NCI-H345 treated with DMSO at 0.1 percent for 48 hours (cell line): ENCODE measurements at regions not wholly inside any gene's neighbourhood (a gene's known extent, or its start where the extent isn't known, plus 50 kb on each side); places are given as distances from the start of the nearest gene placed in this dataset.

Experiments
- DNase-seq: peaks from one replicate; lab custom pipeline; 2025; ENCODE audit not compliant: unreplicated experiment; lab: John Stamatoyannopoulos, UW

- no peak for DNase-seq
Observed at GRCh38 chr7:25831831-25832411, 320.1 kb upstream of the NFE2L3 start.

- no peak for DNase-seq
Observed at GRCh38 chr7:25832456-25832855, 319.5 kb upstream of the NFE2L3 start.

- no peak for DNase-seq
Observed at GRCh38 chr7:25832929-25833328, 319.1 kb upstream of the NFE2L3 start.

DNA sequence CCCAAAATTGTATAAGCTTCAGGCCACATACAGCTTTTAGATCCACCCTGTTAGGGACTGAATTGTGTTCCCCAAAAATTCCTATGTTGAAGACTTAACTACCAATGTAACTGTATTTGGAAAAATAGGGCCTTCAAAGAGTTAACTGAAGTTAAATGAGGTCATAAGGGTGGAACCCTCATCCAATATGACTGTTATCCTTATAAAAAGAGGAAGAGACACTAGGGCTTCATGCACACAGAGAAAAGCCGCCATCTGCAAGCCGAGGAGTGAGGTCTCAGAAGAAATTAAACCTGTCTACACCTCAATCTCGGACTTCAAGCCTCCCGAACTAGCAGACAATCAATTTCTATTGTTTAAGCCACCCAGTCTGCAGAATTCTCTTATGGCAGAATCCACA is 317.9 kb upstream of the NFE2L3 start:
- no peak for DNase-seq

GRCh38 chr7:25835197-25835596 is 316.8 kb upstream of the NFE2L3 start:
- no peak for DNase-seq

- DNase-seq, result no peak
Observed at GRCh38 chr7:25839084-25839769, 312.8 kb upstream of the NFE2L3 start.

DNA sequence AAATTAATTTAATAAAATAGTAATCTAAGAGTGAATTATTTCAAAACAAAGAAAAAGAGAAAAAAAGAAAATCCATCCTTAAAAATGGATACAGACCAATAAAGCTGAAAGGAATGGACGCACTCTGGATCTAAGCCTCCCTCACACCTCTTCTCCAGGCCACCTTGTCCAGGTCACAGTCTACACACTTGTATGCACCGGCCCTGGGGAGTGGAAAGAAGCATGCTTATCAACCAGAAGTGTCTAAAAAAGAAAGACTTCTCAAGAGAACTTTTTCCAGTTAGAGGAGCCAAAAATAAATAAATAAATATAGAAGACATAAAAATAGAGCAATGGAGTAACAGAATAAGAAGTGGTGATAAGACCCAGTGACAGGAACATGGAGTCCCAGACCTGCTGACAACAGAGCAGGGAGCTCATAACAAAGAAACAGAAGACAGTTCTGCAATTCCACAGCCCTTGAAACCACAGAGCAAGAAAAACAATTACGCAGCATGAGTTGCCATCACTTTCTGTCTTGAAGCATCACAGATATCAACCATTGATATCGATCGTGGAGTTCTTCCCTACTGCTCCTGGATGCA is 311.7 kb upstream of the NFE2L3 start:
- DNase-seq, result no peak

DNA sequence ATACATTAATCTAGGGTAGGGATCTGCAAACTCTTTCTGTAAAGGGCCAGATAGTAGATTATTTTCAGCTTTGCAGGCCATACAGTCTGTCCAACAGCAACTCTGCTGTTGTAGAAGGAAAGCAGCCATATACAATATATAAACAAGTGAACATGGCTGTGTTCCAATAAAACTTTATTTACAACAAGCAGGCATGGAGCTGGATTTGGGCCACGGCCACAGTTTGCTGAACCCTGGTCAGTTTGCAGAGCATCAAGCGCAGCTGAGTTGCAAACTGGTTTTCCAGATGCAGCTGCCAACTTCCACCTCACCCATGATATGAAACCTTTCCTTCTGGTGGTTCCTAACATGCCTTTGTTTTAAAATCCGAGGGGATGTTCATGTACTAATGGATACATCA is 310.4 kb upstream of the NFE2L3 start:
- DNase-seq, result no peak

DNA sequence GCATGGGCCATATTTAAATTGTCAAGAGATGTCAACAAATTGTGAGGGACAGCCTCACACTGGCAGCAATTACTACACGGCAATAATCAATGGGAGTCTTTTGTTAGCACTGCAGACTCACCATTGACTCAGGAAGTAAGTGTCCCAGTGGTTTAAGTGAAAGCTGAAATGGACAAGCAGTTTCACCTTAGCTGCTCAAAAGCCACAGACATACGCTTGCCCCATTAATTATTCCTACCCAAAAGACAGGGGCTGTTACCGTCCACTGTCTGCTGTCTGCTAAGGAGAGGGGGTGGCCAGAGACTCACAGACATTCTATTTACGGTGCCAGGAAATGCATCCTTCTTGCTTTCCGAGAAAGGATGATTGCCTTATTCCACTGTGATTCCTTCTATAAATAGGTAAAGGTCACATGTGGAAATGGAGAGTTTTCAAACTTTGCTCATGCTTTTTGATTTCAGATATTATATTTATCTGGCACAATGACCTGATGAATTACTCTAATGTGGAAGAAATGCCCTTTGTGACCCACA is 309.7 kb upstream of the NFE2L3 start:
- DNase-seq, result no peak

- no peak for DNase-seq
Observed at GRCh38 chr7:25843467-25843866, 308.5 kb upstream of the NFE2L3 start.

GRCh38 chr7:25844102-25844870 is 307.7 kb upstream of the NFE2L3 start:
- DNase-seq, result no peak

DNA sequence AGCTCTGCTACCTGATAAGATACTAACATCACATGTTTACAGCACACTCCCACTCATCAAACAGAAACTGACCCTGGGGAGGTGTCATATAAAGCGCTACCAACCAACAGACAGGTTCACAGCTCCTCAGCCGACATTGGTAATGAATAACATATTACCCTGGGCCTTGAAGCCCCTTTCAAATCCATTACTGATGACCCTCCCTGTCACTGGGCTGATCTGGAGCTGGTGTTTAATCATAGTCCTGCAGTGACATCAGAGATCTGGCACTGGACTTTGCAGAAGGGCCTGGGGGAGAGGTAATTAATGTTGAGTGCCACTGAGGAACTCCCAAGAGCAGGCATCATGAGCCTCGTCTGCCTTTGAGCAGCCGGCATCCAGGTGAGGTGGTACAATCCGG is 306.5 kb upstream of the NFE2L3 start:
- no peak for DNase-seq

DNA sequence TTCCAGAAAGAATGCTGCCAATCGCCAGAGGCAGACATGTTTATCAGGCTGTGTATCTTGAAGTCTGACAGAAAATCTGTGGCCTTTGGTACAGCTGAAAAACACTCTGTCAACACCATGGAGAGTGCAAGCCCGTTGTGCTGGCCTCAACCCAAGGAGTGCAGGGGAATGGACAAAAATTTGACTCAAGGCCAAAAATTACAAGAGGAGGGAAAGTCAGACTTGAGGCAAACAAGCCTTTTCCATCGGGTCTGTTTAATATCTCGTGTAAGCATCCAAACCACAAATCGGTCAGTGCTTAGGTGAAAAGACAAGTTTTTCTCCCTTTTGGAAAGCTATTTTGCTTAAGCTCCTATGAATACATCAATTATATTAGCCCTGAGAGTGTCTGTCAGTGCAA is 305.3 kb upstream of the NFE2L3 start:
- DNase-seq, result no peak

- no peak for DNase-seq
Observed at GRCh38 chr7:25847336-25848070, 304.5 kb upstream of the NFE2L3 start.

DNA sequence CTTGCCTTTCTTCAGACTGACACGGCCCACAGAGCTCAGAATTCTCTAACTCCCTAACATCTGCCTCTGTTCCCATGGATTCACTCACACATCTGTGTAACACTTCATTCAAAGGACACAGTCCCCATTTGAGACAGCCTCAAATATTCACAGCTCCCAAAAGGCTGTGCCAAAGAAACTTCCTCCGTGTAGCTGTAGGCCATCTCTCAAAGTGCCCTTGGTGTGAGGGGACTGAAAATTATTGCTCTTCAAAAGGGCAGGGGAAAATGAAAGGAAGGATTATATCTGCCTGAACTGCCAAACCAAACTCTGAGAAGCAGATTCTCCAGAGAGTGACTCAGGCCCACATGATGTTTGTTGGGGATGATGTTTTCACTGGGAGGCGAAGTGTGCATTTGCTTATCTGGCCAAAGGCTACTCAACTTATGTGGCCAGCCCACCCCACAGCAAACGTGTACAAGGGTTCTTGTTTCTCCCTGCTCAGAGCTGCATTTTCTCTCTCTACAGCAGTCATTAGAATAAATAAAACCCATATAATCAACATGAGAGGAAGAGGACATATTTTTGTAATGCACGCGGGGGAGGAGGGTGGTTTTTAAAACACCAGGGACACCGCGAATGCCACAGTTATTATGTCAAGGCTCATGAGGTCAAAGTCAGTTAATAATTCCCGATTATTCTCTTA is 302.4 kb upstream of the NFE2L3 start:
- no peak for DNase-seq

DNA sequence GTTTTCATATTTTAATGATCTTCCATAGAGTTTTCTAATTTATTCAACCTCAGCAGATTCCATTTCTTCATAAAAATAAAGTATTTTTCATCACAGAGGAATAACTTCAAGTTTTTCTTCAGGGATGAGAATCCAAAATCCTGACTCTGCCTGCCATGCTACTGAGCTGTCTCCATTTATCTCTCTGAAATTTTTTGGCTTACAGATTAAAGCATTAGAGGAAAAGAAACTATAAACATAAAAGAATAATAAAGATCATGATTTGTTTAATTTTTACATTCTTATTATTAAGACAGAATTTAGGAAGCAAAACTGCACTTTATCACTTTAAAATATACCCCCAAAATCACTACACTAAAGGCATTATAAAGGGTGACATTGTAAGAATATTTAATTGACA is 301.8 kb upstream of the NFE2L3 start:
- no peak for DNase-seq

GRCh38 chr7:25850735-25851134 is 301.3 kb upstream of the NFE2L3 start:
- no peak for DNase-seq

DNA sequence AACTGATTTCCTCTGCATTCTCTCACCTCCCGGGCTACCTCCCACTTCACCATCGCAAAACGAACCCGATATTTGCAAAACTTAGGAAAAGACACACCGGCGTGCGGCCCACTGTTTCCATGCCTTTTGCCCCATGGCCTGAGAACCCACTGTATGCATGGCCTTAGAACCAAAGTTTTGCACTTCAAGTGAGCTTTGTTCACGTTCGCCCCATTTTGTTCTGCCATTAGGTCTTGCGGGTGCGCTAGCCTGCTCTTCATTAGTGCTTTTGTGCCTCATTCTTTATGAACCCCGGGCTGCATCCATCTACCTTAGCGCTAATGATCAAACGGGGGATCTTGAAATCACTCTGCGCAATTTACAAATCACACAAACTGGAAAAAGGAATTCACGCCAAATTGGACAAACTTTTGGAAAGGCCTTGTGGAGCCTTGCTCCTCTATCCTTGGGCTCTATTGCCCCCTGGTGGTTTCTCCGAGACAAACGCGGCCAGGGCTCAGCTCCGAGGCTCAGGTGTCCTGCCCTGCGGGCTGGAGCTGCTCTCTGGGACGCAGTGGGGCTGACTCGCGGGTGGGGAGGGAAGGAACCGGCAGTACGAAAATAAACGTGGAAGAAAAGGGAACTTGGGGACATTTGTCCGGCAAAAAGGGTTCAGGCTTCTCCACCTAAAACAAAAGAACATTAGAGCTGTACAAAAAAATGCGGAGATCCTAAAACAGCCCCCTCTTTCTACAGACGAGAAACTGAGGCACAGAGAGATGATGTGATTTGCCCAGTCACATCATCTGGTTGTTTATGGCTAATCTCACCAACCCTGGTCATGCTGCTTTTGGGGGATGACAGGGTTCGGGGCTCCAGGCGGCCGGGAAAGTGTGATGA is 300.4 kb upstream of the NFE2L3 start:
- peak; percentile 63 for DNase-seq

DNA sequence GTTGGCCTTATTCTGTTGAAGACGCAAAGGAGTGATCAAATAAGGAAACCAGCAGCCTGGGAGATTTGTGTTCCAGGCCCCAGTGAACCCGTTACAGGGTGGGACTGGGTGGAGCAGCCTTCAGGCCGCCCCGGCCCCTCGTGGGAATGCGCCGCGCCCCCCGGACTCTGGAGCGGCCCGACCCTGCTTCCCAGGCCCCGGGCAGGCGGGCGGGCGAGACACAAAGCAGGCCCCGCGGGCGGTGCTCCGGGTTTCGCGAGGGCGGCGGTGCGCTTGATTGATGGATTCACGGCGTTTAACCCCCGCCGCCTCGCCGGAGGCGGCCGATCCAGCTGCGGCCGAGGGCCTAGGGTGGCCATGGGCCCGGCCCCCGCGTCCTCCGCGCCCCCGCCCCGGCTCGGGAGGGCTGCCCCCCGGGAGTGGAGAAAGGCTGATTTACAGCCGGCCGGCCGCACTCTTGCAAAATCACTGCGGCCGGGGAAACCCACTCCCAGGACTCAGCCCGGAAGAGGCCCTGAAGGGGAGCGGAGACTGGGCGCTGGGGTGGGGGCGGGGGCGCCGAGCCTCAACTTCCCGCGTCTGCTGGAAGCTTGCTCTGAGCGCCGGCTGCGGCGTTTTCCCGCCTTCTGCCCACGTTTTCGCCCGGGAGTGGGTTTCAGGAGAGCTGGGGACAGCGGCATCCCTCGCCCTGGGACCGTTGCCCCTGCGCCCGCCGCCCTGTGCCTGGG is 299.6 kb upstream of the NFE2L3 start:
- DNase-seq, result no peak
